Forelimb muscle (tissue), 1 donor: ENCODE measurements at regions not wholly inside any gene's neighbourhood (a gene's known extent, or its start where the extent isn't known, plus 50 kb on each side); places are given as distances from the start of the nearest gene placed in this dataset.

Experiments used
- DNase-seq: peaks from one replicate; pipeline ENCODE4 v3.0.0-alpha.2; 2013; ENCODE audit warnings: low read depth

GRCh38 chr6:165877773-165878172 is 214.7 kb upstream of the PDE10A start:
- DNase-seq: no peak

- DNase-seq: no peak
These were observed 214.2 kb upstream of the PDE10A start for GRCh38 chr6:165877192-165877591.

- DNase-seq: peak; percentile 96
These were observed 213.5 kb upstream of the PDE10A start for GRCh38 chr6:165876588-165876987.

GRCh38 chr6:165875946-165876345 is 212.9 kb upstream of the PDE10A start:
- DNase-seq: no peak

- no peak for DNase-seq
These were observed 210.9 kb upstream of the PDE10A start for GRCh38 chr6:165873976-165874375.

GRCh38 chr6:165872811-165873210 is 209.8 kb upstream of the PDE10A start:
- no peak for DNase-seq

- DNase-seq: no peak
These were observed 209.3 kb upstream of the PDE10A start for GRCh38 chr6:165872311-165872710.

GRCh38 chr6:165871571-165871970 is 208.5 kb upstream of the PDE10A start:
- no peak for DNase-seq

GRCh38 chr6:165869526-165869925 is 206.5 kb upstream of the PDE10A start:
- DNase-seq: no peak

GRCh38 chr6:165864925-165865324 is 201.9 kb upstream of the PDE10A start:
- DNase-seq: no peak

GRCh38 chr6:165864218-165864617 is 201.2 kb upstream of the PDE10A start:
- DNase-seq: no peak

GRCh38 chr6:165863801-165864200 is 200.8 kb upstream of the PDE10A start:
- DNase-seq: no peak

GRCh38 chr6:165862813-165863212 is 199.8 kb upstream of the PDE10A start:
- no peak for DNase-seq

GRCh38 chr6:165861226-165861625 is 198.2 kb upstream of the PDE10A start:
- no peak for DNase-seq

GRCh38 chr6:165858586-165858985 is 195.5 kb upstream of the PDE10A start:
- DNase-seq: no peak

GRCh38 chr6:165855856-165856255 is 192.8 kb upstream of the PDE10A start:
- no peak for DNase-seq

- DNase-seq: no peak
These were observed 192.0 kb upstream of the PDE10A start for GRCh38 chr6:165854863-165855593.

- DNase-seq: no peak
These were observed 191.2 kb upstream of the PDE10A start for GRCh38 chr6:165854061-165854862.

GRCh38 chr6:165852676-165853075 is 189.6 kb upstream of the PDE10A start:
- no peak for DNase-seq

- DNase-seq: no peak
These were observed 187.5 kb upstream of the PDE10A start for GRCh38 chr6:165850434-165851019.

GRCh38 chr6:165849534-165850430 is 186.7 kb upstream of the PDE10A start:
- no peak for DNase-seq

- DNase-seq: no peak
These were observed 185.0 kb upstream of the PDE10A start for GRCh38 chr6:165848086-165848426.
